ENCODE measurements at regions not wholly inside any gene's neighbourhood (a gene's known extent, or its start where the extent isn't known, plus 50 kb on each side); places are given as distances from the start of the nearest gene placed in this dataset.
"Not testable (repeated sequence)": the region's sequence is repeated elsewhere in the genome, so short reads cannot be mapped to it uniquely, and the experiment has no call there.

GRCh38 chr18:71238974-71239624 lies 950.3 kb downstream of the SOCS6 start:
- DNase-seq (ENCODE audit: low spot score) = no peak

- DNase-seq (ENCODE audit: low spot score) = no peak
These were observed 948.8 kb downstream of the SOCS6 start for GRCh38 chr18:71237641-71238040.

- no peak for DNase-seq (ENCODE audit: low spot score)
These were observed 944.3 kb downstream of the SOCS6 start for GRCh38 chr18:71233177-71233576.

- DNase-seq (ENCODE audit: low spot score) = no peak
These were observed 934.6 kb downstream of the SOCS6 start for GRCh38 chr18:71223486-71223885.

- DNase-seq (ENCODE audit: low spot score) = no peak
These were observed 932.6 kb downstream of the SOCS6 start for GRCh38 chr18:71221405-71221804.

- not testable (repeated sequence) for DNase-seq (ENCODE audit: low spot score)
These were observed 923.9 kb downstream of the SOCS6 start for GRCh38 chr18:71212739-71213138.

- no peak for DNase-seq (ENCODE audit: low spot score)
These were observed 923.4 kb downstream of the SOCS6 start for GRCh38 chr18:71212222-71212621.

- DNase-seq (ENCODE audit: low spot score) = no peak
These were observed 921.1 kb downstream of the SOCS6 start for GRCh38 chr18:71209944-71210343.

- no peak for DNase-seq (ENCODE audit: low spot score)
These were observed 905.6 kb downstream of the SOCS6 start for GRCh38 chr18:71194438-71194837.

- no peak for DNase-seq (ENCODE audit: low spot score)
These were observed 900.7 kb downstream of the SOCS6 start for GRCh38 chr18:71189581-71189980.

- no peak for DNase-seq (ENCODE audit: low spot score)
These were observed 879.8 kb downstream of the SOCS6 start for GRCh38 chr18:71168557-71169145.

- no peak for DNase-seq (ENCODE audit: low spot score)
These were observed 847.6 kb downstream of the SOCS6 start for GRCh38 chr18:71136487-71136886.

GRCh38 chr18:71134122-71134521 lies 845.3 kb downstream of the SOCS6 start:
- DNase-seq (ENCODE audit: low spot score) = no peak

GRCh38 chr18:71131918-71132317 lies 843.1 kb downstream of the SOCS6 start:
- no peak for DNase-seq (ENCODE audit: low spot score)

- no peak for DNase-seq (ENCODE audit: low spot score)
These were observed 841.5 kb downstream of the SOCS6 start for GRCh38 chr18:71130351-71130750.

GRCh38 chr18:71125581-71125980 lies 836.7 kb downstream of the SOCS6 start:
- DNase-seq (ENCODE audit: low spot score) = no peak

- DNase-seq (ENCODE audit: low spot score) = no peak
These were observed 827.7 kb downstream of the SOCS6 start for GRCh38 chr18:71116535-71116934.

GRCh38 chr18:71115261-71115660 lies 826.4 kb downstream of the SOCS6 start:
- no peak for DNase-seq (ENCODE audit: low spot score)

- DNase-seq (ENCODE audit: low spot score) = no peak
These were observed 825.8 kb downstream of the SOCS6 start for GRCh38 chr18:71114550-71115210.

- DNase-seq (ENCODE audit: low spot score) = no peak
These were observed 818.4 kb downstream of the SOCS6 start for GRCh38 chr18:71107244-71107643.

- no peak for DNase-seq (ENCODE audit: low spot score)
These were observed 817.9 kb downstream of the SOCS6 start for GRCh38 chr18:71106701-71107100.

GRCh38 chr18:71105994-71106546 lies 817.2 kb downstream of the SOCS6 start:
- DNase-seq (ENCODE audit: low spot score) = no peak

Measured in HuH-7 (cell line).